Panc1 (cell line): ENCODE measurements at regions not wholly inside any gene's neighbourhood (a gene's known extent, or its start where the extent isn't known, plus 50 kb on each side); places are given as distances from the start of the nearest gene placed in this dataset.

ENCODE experiments used
- ATAC-seq: fragments of 200-7000 bp; cut with Tn5 transposase; 2 replicates; pipeline ENCODE4 v1.9.1; 2020; ENCODE audit warnings: mild to moderate bottlenecking, moderate library complexity
- BruUV-seq: library from RNA; stranded (reverse); fragments of 400-500 nt; replicated peaks from 2 replicates; lab custom pipeline; 2021; lab: Mats Ljungman, UMichigan
- CTCF ChIA-PET: fragments of 300-600 bp; sonication (Branson Sonifier 250); formaldehyde crosslinking; loops from one replicate; lab custom pipeline; 2022; ENCODE audit warnings: antibody characterized with exemption; lab: Charles Lee
- POLR2A ChIA-PET: fragments of 300-600 bp; sonication (Branson Sonifier 250); formaldehyde crosslinking; loops from one replicate; lab custom pipeline; 2022; ENCODE audit warnings: antibody characterized with exemption; lab: Charles Lee
- DNase-seq: peaks from one replicate; pipeline ENCODE4 v3.0.0-alpha.2; 2010; ENCODE audit warnings: low read depth, low spot score
- H3K27ac ChIP-seq: 2 replicates; pipeline ENCODE4 v1.5.1; 2011; ENCODE audit warnings: mild to moderate bottlenecking, low read length, inconsistent platforms
- H3K27me3 ChIP-seq: fragments of 200-500 bp; sonication (Bioruptor generic); 2 replicates; pipeline ENCODE4 v1.6.0; 2014; ENCODE audit warnings: low read length, inconsistent platforms; ENCODE audit not compliant: control insufficient read depth, insufficient read depth
- H3K36me3 ChIP-seq: fragments of 200-500 bp; sonication (Bioruptor generic); 2 replicates; pipeline ENCODE4 v1.5.1; 2014; ENCODE audit warnings: inconsistent platforms, mild to moderate bottlenecking, low read length, moderate library complexity; ENCODE audit not compliant: control insufficient read depth, insufficient read depth
- H3K4me1 ChIP-seq: 2 replicates; pipeline ENCODE4 v1.5.1; 2011; ENCODE audit warnings: inconsistent platforms, mild to moderate bottlenecking, low read length, moderate library complexity; ENCODE audit not compliant: control insufficient read depth, insufficient read depth
- H3K4me3 ChIP-seq, 2 experiments: 2 replicates each; pipeline ENCODE4 v1.5.1; 2011 to 2012; ENCODE audit warnings: low read depth in 2 of 2, low read length in 2 of 2, mild to moderate bottlenecking in 2 of 2, inconsistent platforms in 1 of 2, moderate library complexity in 1 of 2
- H3K9me3 ChIP-seq: fragments of 200-500 bp; sonication (Bioruptor generic); 2 replicates; pipeline ENCODE4 v1.5.1; 2014; ENCODE audit warnings: low read depth, mild to moderate bottlenecking, inconsistent platforms, low read length, moderate library complexity; ENCODE audit not compliant: control insufficient read depth, insufficient read depth
- CTCF ChIP-seq: fragments of 450-650 bp; IDR thresholded peaks from 2 replicates; pipeline ENCODE4 v1.5.1; 2017; ENCODE audit warnings: mild to moderate bottlenecking
- POLR2AphosphoS5 ChIP-seq: IDR thresholded peaks from 2 replicates; pipeline ENCODE4 v1.6.1; 2012; ENCODE audit warnings: mild to moderate bottlenecking, low read depth, low read length, moderate library complexity
- REST ChIP-seq, 2 experiments: IDR thresholded peaks; 2 replicates each; pipeline ENCODE4 v1.6.1; 2011 to 2012; ENCODE audit warnings: low read depth in 2 of 2, control low read depth in 1 of 2, low read length in 1 of 2, mild to moderate bottlenecking in 1 of 2, moderate library complexity in 1 of 2; ENCODE audit not compliant: insufficient read depth in 1 of 2
- SIN3A ChIP-seq: IDR thresholded peaks from 2 replicates; pipeline ENCODE4 v1.6.1; 2012; ENCODE audit warnings: low read depth, mild to moderate bottlenecking, low read length, moderate library complexity, borderline replicate concordance; ENCODE audit not compliant: insufficient read depth
- TCF7L2 ChIP-seq: IDR thresholded peaks from 2 replicates; pipeline ENCODE4 v1.6.1; 2011; ENCODE audit warnings: mild to moderate bottlenecking, low read depth, low read length, inconsistent platforms
- in situ Hi-C: cut with HindIII; loops from 2 replicates; pipeline ENCODE4 v1.10.0; 2016; ENCODE audit warnings: low sequenced_read_pairs, low pct_unique_long_range_greater_than_20kb
- intact Hi-C: fragments of 100-400 bp; cut with micrococcal nuclease; formaldehyde crosslinking; loops from one replicate; pipeline ENCODE4 v1.10.0; 2022; ENCODE audit not compliant: unreplicated experiment

GRCh38 chr4:126564283-126564854 is 1068.4 kb upstream of the INTU start:
- no peaks in the 10 kb centered on the region for H3K36me3 ChIP-seq
- no peaks in the 10 kb centered on the region; the same call in 1 of the 2 replicates for H3K4me1 ChIP-seq
- H3K27ac ChIP-seq, result no peak overlapping the region
- no peak overlapping the region for H3K4me3 ChIP-seq
- no peaks in the 10 kb centered on the region for H3K27me3 ChIP-seq
- TF ChIP-seq POLR2AphosphoS5 (no peak), REST (IDR thresholded peaks at IDR 0.05; ENCODE audit: insufficient read depth in 1 of 2, low read depth in 2 of 2, low read length in 1 of 2) (no peak), SIN3A (no peak), TCF7L2 (no peak), CTCF (no peak)
- intact Hi-C loops, result no loop called here
- BruUV-seq, result no TSS peak
- POLR2A ChIA-PET, result no interaction called here
- CTCF ChIA-PET, result no interaction called here
- DNase-seq (no peak), ATAC-seq (no peak)
- H3K9me3 ChIP-seq, result no peaks in the 10 kb centered on the region
- in situ Hi-C loops, result no loop called here

GRCh38 chr4:126568652-126569570 is 1063.8 kb upstream of the INTU start:
- H3K9me3 ChIP-seq, result no peaks in the 10 kb centered on the region
- intact Hi-C loops, result no loop called here
- TF ChIP-seq SIN3A, result no peak
- TF ChIP-seq POLR2AphosphoS5, result no peak
- no peak for TF ChIP-seq CTCF
- no peak for TF ChIP-seq TCF7L2
- TF ChIP-seq REST (IDR thresholded peaks at IDR 0.05; ENCODE audit: insufficient read depth in 1 of 2, low read depth in 2 of 2, low read length in 1 of 2), result no peak
- in situ Hi-C loops, result no loop called here
- DNase-seq, result no peak
- H3K4me3 ChIP-seq, result no peak overlapping the region
- H3K27me3 ChIP-seq, result no peaks in the 10 kb centered on the region
- POLR2A ChIA-PET, result no interaction called here
- BruUV-seq, result no TSS peak
- H3K4me1 ChIP-seq, result no peaks in the 10 kb centered on the region; the same call in 1 of the 2 replicates
- no peaks in the 10 kb centered on the region for H3K36me3 ChIP-seq
- CTCF ChIA-PET, result no interaction called here
- H3K27ac ChIP-seq, result no peak overlapping the region
- ATAC-seq, result no peak
